HK-2 (cell line): ENCODE measurements at regions not wholly inside any gene's neighbourhood (a gene's known extent, or its start where the extent isn't known, plus 50 kb on each side); places are given as distances from the start of the nearest gene placed in this dataset.

Source experiments
- DNase-seq: peaks from one replicate; pipeline ENCODE4 v3.0.0-alpha.2; 2018; ENCODE audit not compliant: unreplicated experiment

DNA sequence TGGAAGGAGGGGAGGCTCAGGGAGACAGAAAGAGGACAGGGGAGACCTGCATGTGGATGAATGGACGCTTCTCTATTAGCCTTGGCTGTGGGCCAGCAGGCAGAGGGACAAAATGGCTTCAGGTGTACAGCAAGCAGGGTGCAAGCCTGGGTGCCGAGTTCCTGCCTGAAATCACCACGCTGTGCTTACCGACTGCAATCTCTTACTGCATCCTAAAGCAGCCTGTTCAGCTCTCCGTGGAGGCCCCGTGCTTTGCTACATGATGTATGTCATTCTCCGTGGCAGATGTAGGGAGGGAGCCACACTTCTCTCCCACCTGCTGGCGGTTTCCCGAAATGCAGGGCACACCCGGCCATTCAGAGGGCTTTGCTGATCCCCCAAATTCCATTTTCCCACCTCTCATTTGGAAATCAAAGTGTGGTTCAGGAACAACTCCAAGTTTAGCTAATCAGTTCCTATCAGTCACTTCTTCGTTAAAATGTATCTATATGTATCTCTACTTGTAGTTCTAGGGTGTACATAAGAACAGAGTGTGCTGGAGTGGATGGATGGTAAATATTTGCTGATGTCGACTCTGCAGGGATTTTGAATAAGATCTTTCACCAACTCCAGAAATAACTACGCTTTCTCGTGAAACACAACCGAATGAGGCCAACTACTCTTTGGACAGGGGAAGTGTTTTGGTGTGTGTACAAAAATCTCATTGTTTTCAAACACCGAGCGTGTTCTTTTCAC lies 122.3 kb upstream of the BACE2 start:
- no peak for DNase-seq

DNA sequence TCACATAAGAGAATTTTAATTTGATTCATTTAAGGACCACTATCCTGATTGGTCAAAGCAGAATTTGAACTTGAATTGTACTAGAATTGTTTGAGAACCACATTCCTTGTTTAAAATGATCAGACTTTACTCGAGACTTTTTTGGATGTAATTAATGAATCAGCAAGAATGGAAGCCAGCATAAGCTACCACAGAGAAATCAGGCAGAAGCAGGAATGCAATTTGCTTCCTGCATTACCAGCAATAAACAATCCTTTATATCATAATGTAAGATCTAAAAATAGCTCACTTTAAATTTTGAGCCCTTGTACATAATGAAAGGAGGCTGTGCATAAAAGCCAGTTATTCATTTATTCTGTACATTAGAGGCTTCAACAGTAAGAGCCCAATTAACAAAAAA lies 119.8 kb upstream of the BACE2 start:
- no peak for DNase-seq

DNA sequence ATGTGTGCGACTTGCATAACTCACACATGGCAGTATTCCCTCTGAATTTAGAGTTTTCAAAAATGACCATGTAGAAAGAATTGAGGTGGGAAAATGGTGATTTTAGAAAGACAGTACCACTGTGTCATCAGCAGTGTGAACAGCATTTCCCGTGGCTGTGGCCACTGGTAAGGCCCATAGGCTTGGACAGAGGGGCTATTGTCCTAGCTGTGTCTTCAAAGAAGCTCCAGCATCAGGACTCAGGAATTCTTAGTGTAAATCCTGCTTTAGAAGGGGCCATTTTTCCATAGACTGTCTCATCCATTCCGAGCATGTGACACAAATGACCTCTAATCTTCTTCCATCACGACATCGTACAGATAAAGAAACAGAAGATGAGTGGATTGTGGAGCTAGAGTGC lies 119.3 kb upstream of the BACE2 start:
- DNase-seq: no peak

DNA sequence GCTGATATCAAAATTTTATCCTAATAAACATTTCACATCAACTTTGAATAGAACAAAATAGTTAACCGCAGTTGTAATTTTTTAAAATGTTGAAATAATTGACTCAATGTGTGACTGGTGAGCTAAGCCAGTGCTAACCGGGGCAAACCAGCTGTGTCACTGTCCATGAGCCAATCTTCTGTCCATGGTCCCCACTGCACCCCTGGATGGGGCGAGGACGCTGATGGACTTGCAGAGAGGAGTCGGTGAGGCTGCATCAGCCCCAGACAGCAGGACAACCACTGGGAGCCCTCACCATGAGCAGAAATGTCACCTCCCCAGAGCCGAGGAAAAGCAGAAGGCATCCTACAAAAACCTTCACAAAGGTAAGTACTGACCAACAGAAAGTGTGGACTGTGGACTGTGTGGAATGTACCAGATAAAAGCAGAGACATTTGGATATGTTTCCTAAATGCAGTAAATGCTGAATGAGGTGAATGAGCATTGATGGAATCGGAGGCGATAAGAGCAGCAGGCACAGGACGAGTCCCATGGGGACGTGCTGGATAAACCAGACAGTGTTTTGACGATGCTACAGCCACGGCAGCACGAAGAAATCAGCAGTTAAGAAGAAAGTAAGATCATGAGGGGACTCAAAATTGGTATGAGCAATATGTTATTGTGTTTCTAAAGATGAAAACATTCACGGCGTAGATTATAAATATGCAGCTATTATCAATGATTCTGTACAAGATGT lies 115.0 kb upstream of the BACE2 start:
- no peak for DNase-seq

DNA sequence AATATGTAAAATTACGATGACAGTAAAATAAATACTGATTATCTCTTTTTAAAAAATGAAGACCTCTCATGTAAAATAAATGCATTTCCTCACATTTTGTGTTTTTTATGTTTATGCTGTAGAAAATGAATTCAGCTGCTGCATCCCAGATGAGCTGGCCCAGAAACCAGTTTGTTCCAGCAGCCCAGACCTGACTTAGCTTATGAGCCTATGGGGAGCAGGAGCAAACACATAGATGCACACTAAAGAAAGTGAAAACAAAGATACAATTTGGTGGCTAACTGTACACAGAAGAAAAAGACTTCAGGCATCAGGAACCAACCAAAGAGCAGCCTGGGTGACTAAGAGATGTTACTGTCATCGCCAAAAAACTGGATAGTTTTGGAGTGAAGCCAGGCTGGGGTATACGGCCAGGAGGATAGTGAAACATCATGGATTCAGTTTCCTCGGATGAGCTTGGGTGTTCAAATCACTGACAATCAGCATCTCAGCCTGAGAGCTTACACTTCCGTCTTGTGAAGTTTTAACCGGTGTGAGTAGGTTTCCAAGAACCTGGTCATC lies 113.9 kb upstream of the BACE2 start:
- DNase-seq: no peak

DNA sequence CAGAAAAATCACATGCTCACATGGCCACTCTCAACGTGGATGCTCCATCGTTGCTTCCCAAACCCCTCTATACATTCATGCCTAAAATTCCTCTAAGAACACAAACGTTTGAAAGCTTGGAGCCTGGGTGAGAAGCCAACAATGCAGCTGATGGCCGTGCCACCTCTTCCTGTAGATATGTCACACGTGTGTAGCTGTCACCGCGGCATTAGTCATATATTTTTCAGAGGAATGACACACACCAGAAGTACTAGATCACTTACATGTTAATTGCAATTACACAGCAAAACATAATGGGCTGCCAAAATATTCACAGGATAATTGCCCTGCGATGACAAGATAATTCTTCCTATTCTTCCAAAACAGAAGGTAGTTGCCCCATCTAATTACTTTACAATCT lies 112.7 kb upstream of the BACE2 start:
- DNase-seq: no peak

DNA sequence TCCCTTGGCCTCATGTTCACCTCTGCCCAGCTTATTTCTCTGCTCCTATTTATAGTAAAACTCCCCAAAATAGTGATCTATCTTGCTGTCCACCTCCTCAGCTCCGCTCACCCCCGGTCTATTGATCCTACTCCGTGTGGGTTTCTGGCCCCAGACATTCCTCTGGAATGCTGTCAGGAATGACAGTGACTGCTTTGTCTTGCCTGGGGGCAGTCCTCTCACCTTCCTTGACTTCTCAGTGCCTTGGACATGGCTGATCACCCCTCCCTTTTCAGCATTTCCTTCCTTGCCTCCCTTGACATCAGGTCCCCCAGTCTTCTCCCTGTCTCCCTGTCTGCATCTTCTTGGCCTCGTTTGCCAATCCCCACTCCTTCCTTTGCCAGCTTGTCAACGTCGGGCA lies 108.1 kb upstream of the BACE2 start:
- DNase-seq: no peak

DNA sequence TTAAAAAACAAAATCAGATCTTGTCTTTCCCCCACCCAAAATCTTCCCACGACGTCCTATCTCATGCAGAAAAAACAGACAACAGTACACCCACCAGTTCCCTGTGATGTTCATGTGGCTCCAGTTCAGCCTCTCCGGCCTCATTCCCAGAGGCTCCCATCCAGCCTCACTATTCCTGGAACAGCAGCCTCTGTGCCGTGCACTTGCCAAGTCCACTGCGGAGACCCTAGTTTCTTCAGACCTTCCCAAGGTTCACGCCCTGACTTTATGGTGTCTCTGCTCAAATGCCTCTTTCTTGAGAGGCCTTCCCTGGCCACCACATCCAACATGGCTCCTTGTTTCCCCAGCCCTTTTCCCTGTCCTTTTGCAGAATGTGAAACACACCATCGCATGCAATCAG lies 106.3 kb upstream of the BACE2 start:
- no peak for DNase-seq

DNA sequence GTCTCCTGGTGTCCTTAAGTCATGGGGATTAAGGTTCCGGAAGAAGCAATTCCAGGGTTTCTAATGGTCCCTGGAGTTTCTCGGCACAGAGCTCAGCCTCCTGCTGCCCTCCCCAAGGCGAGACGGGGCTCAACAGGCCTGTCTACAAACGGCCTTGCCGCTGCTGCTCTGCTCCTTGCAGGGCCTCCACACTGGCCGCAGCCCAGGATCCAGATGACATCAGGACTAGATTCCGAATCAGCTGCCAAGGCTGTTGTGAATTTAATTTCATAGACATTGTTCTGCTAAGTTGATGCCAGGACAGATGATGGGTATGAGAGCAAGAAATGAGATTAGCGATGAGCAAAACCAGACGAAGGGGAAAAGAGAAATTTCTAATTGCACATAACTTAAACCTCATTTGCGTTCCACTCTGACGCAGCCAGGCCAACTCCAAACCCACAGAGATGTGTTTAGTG lies 103.6 kb upstream of the BACE2 start:
- DNase-seq: no peak

DNA sequence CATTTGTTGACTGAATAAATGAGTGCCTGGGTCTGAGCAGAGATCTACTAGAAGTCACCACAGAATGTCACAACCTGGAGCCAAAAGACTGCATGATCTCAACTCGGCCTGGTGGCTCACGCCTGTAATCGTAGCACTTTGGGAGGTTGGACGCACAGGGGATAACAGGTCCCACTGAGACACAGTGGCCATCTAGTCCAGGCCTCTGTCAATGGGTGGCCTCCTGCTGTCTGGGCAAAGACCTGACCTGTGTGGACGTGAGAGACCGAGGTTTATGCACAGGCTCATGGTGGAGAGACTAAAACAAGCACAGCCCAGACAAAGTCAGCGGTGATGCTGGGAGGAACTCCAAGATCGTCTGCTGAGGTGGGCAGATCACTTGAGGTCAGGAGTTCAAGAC lies 103.0 kb upstream of the BACE2 start:
- no peak for DNase-seq

DNA sequence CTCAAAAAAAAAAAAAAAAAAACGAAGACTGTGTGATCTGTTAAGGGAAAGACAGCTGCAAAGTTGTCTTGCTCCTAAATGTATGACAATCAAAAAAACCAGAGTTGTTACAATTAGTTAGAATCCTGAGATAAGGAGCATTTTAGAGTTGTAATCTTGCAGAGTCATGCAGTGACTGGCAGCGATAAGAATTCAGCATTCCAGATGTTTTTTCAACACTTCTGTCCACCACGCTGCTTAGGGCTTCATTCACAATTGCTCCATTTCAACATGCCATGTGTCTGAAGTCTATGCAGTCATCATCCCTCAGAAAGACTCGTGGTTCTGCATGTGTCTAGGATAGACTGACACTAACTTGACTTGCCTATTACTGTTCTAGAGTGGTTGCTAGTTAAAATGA lies 102.4 kb upstream of the BACE2 start:
- DNase-seq: no peak

DNA sequence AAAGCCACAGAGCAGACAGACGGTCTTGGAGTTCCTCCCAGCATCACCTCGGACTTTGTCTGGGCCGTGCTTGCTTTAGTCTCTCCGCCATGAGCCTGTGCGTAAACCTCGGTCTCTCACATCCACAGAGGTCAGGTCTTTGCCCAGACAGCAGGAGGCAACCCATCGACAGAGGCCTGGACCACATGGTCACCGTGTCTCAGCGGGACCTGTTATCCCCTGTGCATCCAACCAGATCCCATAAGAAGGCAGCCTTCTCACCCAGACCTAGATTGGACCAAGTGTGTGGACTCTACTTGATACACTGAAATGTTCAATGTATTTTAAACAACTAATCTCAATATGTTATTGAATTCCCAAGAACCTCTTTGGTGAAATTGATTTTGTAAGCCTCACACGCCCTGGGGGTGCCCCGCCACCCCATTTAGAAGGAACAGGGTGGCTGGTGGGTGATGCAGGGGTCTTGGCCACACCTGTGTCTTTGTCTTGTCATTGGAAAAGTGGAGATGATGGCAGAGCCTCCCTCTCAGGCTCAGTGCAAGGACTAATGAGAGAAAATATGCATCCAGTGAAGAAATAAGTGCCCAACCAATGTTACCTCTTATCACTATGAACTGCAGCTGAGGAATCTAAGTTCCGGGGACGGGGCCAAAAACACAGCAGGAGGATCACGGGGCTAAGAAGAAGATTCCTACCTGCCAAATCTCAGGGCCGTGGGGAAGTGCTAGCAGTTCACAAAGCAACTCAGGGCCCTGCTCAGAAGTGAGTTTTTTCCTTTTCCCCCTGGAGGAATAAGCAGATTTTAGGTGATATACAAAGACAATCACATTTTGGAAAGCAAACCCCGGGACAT lies 101.6 kb upstream of the BACE2 start:
- no peak for DNase-seq

DNA sequence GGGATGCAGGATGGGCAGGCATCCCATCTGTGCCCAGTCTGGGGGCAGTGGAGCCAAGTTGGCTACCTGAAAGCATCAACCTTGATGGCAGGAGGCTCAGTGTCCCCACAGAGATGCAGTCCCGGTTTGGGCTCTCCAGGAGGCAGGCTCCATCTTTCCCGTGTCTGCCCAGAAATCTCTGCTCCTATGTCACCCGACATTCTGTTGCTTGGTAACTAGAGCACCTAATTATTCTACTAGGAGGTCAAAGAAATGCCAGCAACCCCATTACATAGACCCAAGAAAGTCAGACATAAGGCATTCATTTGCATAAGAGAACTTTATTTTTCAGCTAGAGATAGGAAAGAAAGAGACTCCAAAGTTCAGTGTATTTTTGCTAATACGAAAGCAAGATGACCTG lies 100.3 kb upstream of the BACE2 start:
- no peak for DNase-seq

DNA sequence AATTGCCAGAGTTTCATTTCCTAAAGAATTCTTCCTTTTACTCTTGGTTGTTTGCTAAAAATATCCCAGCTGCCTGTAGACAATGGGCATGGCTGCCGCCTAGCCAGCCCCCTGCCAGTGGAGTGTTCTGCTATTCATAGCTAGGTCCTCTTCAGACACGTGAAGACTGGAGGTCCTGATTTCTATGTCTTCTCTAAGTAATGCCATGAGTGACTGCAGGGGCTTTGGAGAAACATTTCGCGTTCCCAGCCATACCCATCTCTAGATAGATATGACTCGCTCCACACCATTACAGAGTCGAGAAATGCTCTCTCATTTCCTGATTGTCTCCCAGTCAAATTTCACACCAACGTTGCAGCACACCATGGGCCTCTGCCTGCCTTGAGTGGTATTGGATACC lies 99.5 kb upstream of the BACE2 start:
- no peak for DNase-seq

DNA sequence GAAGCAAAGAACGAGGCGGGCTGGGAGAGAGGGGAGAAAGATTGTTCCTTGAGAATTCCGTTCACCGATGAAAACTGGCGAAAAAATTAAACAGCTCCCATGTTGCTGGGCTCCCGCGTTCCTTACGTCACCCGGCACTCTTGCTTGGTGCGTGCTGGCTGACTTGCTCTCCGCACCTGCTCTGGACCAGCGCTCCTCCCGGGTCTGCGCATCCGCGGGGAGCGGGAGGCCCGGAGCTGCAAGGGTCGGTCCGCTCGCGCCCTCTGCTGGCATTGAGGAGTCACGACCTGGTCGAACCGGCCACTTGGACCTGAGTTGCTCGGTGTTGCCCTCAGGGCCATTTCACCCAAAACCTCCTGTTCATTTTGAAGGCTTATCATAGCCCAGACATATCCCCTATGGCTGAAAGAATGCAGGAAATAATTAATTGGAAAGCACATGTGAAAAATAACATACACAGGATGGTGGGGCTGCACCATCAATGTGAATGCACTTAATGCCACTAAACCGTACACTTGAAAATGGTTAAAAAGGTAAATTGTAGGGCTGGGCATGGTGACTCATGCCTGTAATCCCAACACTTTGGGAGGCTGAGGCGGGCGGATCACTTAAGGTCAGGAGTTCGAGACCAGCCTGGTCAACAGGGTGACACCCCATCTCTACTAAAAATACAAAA lies 98.9 kb upstream of the BACE2 start:
- peak; percentile 59 for DNase-seq

DNA sequence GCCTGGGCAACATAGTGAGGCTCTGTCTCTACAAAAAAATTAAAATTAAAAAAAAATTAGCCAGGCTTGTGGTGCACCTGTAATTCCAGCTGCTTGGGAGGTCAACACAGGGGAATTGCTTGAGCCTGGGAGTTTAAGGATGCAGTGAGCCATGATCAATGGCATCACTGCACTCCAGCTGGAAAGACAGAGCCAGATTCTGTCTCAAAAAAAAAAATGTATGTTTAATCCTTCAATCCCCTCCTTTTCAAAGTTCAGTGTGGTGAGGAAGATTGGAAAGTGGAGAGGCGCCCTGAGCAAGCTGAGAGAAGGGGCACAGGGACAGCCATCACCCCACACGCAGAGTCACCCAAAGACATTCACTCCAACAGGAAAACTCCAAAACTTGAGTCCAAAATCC lies 97.7 kb upstream of the BACE2 start:
- DNase-seq: no peak

DNA sequence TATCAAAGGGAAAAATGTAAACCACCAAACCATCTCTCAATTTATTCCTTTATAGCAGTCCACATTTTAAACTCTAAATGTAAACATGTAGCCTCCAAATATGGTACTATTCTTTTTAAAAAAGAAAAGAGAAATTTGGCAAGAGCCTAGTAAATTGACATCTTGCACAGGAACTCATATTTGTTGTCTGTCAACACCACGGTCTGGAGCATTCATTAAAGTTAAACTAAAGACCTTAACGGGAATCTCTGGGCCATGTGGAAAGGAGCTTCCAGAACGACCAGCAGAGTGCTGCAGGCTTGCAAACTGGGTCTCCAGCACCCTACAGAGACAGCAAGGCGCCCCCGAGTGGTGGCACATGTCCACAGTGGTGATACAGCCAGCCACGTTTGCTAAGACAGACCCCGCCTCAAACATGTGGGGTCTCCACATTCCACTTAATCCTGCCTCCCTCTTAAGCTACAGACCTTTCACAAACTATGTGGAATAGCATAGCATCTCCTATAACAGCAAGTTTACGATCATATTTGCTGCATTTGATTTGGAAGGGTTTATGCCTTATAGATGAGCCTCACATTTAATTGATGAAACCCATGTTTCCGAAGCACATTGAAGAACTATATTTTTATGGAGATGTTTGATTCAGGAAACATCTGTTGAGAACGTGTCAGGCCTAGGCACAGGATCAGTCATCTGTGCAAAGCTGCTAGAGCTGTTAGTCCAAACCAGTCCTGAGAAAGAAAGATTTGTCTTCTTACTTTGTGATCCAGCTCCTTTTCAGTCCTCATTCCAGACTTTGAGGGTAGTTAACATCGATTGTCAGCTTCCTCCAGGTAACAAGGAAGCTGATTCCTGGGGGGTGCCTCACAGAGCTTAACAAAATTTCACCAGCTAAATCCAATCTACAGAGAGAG lies 96.4 kb upstream of the BACE2 start:
- DNase-seq: no peak

DNA sequence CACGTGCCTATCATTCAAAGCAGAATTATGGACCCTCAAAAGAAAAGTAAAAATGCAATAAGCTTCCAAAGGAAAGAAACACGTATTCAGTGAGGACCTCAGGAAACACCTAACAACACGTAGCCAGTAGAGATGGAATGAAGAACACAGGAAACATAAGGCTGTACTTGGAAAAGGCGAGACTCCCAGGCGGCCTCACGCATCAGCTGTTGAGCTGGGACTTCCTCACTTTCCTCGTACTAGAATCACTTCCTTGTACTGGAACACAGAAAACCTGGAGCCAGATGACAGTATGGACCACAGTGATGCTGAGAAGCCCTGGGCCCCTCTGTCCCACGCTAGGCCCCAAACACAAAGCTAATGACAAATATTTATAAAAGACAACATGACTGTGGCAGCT lies 94.4 kb upstream of the BACE2 start:
- no peak for DNase-seq

DNA sequence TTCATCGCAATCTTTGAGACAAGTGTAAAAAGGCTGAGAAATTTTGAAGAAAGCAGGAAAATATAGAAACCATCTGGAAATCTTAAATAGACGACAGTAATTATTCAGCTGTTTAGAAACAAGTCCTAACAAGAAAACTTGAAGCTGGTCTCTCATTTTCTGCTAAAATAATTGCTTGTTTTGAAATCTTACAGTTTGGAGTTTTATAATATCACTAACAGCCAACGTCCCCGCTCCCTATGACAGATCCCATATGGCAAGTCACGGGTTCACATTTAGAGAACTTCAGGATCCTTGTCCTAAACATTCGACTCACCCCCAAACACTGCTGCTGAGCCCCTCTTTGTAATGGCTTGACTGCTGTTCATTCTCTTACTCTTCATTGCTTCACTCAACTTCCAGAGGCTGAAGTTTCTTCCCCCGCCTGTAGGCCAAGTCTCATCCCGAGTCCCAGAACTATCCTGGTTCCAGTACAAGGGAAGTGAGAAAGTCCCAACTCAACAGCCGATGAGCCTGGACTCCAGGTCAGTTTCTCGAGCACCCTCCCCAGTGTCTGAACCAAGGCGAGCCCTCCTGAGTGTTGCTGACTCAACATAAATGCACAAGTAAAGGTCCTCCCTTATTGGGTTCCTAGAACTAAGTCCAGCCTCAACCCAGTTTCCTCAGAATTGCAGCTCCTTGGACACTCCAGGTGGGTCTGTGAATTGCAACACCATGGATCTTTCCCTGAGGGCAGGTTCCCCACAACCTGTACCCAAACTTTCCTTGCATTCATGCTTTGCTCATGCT lies 93.4 kb upstream of the BACE2 start:
- DNase-seq: no peak

DNA sequence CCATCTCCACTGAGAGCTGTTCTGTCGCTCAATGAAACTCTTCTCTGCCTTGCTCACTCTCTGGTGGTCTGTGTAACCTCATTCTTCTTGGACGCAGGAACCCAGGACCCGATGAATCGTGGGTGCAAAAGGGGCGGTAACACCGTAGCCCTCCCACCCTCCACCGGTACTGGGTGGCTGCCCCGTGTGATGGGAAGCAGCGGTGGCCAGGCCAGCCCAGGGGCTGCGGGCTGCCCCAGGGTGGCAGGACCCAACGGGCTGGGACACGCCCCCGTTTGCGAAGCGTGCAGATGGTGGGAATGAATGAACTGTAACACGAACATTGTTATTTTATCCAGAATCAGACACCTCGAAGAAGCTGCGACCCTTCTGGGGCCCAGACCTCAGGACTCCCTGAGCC lies 92.3 kb upstream of the BACE2 start:
- no peak for DNase-seq
